GM18858 (cell line): ENCODE measurements at regions not wholly inside any gene's neighbourhood (a gene's known extent, or its start where the extent isn't known, plus 50 kb on each side); places are given as distances from the start of the nearest gene placed in this dataset.
"Not testable (repeated sequence)": the region's sequence is repeated elsewhere in the genome, so short reads cannot be mapped to it uniquely, and the experiment has no call there.

Experiments used
- ATAC-seq: cut with Tn5 transposase; IDR thresholded peaks from one replicate; pipeline ENCODE4 v1.9.1; 2021; ENCODE audit not compliant: unreplicated experiment

- no peak for ATAC-seq
Measured at GRCh38 chr12:70069221-70070105, 173.8 kb upstream of the CNOT2 start.

GRCh38 chr12:70070494-70071007 is 172.7 kb upstream of the CNOT2 start:
- no peak for ATAC-seq

- no peak for ATAC-seq
Measured at GRCh38 chr12:70074510-70074909, 168.7 kb upstream of the CNOT2 start.

GRCh38 chr12:70077441-70077840 is 165.8 kb upstream of the CNOT2 start:
- no peak for ATAC-seq

- ATAC-seq = no peak
Measured at GRCh38 chr12:70078161-70078560, 165.1 kb upstream of the CNOT2 start.

- ATAC-seq = no peak
Measured at GRCh38 chr12:70080566-70080965, 162.7 kb upstream of the CNOT2 start.

GRCh38 chr12:70082997-70083676 is 160.1 kb upstream of the CNOT2 start:
- ATAC-seq = no peak

GRCh38 chr12:70083677-70084020 is 159.6 kb upstream of the CNOT2 start:
- no peak for ATAC-seq

- ATAC-seq = not testable (repeated sequence)
Measured at GRCh38 chr12:70086372-70086771, 156.9 kb upstream of the CNOT2 start.

GRCh38 chr12:70091021-70091521 is 152.2 kb upstream of the CNOT2 start:
- no peak for ATAC-seq

GRCh38 chr12:70094467-70094866 is 148.8 kb upstream of the CNOT2 start:
- no peak for ATAC-seq

- ATAC-seq = no peak
Measured at GRCh38 chr12:70096759-70097410, 146.3 kb upstream of the CNOT2 start.

- ATAC-seq = no peak
Measured at GRCh38 chr12:70101064-70101463, 142.2 kb upstream of the CNOT2 start.

- no peak for ATAC-seq
Measured at GRCh38 chr12:70106347-70106746, 136.9 kb upstream of the CNOT2 start.

- no peak for ATAC-seq
Measured at GRCh38 chr12:70110085-70110484, 133.1 kb upstream of the CNOT2 start.

GRCh38 chr12:70117670-70118069 is 125.6 kb upstream of the CNOT2 start:
- no peak for ATAC-seq

- ATAC-seq = no peak
Measured at GRCh38 chr12:70120970-70121369, 122.3 kb upstream of the CNOT2 start.

- ATAC-seq = no peak
Measured at GRCh38 chr12:70121562-70121961, 121.7 kb upstream of the CNOT2 start.

- no peak for ATAC-seq
Measured at GRCh38 chr12:70122804-70123203, 120.4 kb upstream of the CNOT2 start.

GRCh38 chr12:70149013-70149412 is 94.2 kb upstream of the CNOT2 start:
- ATAC-seq = no peak

GRCh38 chr12:70149665-70150064 is 93.6 kb upstream of the CNOT2 start:
- no peak for ATAC-seq

- ATAC-seq = no peak
Measured at GRCh38 chr12:70150230-70150629, 93.0 kb upstream of the CNOT2 start.
